ENCODE measurements at regions not wholly inside any gene's neighbourhood (a gene's known extent, or its start where the extent isn't known, plus 50 kb on each side); places are given as distances from the start of the nearest gene placed in this dataset.

DNA sequence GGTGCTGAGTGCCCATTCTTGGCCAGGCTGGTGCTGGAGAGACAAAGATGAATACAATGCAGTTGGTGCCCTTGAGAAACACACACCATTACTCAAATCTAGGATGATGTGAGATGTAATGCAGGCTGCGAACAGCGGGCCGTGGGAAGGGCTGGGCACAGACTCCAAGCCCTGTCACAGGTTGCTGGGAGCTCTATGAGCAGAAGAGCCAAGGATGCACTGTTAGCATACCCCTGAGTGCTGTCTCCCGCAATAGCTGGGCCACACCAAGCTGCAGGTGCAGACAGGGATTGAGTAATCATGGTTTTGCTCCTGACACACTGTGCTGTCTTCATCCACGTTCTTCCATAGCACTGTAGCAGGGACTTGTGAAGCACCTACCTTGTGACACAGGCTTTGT lies 247.5 kb upstream of the CRY1 start:
- no peak for TF ChIP-seq ZNF737 (CRISPR knock-in tag; IDR thresholded peaks at IDR 0.05; ENCODE audit: borderline replicate concordance)
- TF ChIP-seq ZNF24 (IDR thresholded peaks at IDR 0.05) = no peak
- no peak for TF ChIP-seq DR1 (CRISPR knock-in tag; IDR thresholded peaks at IDR 0.05)
- no peak for TF ChIP-seq ZNF607 (CRISPR knock-in tag; IDR thresholded peaks at IDR 0.05; ENCODE audit: borderline replicate concordance)
- no peak for TF ChIP-seq ZNF235 (CRISPR knock-in tag; IDR thresholded peaks at IDR 0.05; ENCODE audit: borderline replicate concordance)
- no peak for TF ChIP-seq POLR2AphosphoS5 (IDR thresholded peaks at IDR 0.05; ENCODE audit: low read depth, low read length)
- TF ChIP-seq IKZF1 (IDR thresholded peaks at IDR 0.05) = no peak
- no peak for TF ChIP-seq ZNF543 (CRISPR knock-in tag; IDR thresholded peaks at IDR 0.05)
- TF ChIP-seq, protein P1, sequence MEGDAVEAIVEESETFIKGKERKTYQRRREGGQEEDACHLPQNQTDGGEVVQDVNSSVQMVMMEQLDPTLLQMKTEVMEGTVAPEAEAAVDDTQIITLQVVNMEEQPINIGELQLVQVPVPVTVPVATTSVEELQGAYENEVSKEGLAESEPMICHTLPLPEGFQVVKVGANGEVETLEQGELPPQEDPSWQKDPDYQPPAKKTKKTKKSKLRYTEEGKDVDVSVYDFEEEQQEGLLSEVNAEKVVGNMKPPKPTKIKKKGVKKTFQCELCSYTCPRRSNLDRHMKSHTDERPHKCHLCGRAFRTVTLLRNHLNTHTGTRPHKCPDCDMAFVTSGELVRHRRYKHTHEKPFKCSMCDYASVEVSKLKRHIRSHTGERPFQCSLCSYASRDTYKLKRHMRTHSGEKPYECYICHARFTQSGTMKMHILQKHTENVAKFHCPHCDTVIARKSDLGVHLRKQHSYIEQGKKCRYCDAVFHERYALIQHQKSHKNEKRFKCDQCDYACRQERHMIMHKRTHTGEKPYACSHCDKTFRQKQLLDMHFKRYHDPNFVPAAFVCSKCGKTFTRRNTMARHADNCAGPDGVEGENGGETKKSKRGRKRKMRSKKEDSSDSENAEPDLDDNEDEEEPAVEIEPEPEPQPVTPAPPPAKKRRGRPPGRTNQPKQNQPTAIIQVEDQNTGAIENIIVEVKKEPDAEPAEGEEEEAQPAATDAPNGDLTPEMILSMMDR (CRISPR knock-in tag; IDR thresholded peaks at IDR 0.05) = no peak
- TF ChIP-seq, protein P2, sequence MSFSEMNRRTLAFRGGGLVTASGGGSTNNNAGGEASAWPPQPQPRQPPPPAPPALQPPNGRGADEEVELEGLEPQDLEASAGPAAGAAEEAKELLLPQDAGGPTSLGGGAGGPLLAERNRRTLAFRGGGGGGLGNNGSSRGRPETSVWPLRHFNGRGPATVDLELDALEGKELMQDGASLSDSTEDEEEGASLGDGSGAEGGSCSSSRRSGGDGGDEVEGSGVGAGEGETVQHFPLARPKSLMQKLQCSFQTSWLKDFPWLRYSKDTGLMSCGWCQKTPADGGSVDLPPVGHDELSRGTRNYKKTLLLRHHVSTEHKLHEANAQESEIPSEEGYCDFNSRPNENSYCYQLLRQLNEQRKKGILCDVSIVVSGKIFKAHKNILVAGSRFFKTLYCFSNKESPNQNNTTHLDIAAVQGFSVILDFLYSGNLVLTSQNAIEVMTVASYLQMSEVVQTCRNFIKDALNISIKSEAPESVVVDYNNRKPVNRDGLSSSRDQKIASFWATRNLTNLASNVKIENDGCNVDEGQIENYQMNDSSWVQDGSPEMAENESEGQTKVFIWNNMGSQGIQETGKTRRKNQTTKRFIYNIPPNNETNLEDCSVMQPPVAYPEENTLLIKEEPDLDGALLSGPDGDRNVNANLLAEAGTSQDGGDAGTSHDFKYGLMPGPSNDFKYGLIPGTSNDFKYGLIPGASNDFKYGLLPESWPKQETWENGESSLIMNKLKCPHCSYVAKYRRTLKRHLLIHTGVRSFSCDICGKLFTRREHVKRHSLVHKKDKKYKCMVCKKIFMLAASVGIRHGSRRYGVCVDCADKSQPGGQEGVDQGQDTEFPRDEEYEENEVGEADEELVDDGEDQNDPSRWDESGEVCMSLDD (CRISPR knock-in tag; IDR thresholded peaks at IDR 0.05; ENCODE audit: borderline replicate concordance) = no peak
- no peak for TF ChIP-seq ATRX (CRISPR knock-in tag; IDR thresholded peaks at IDR 0.05; ENCODE audit: borderline replicate concordance)
- no peak for TF ChIP-seq EED (CRISPR knock-in tag; IDR thresholded peaks at IDR 0.05)
- TF ChIP-seq, protein P3, sequence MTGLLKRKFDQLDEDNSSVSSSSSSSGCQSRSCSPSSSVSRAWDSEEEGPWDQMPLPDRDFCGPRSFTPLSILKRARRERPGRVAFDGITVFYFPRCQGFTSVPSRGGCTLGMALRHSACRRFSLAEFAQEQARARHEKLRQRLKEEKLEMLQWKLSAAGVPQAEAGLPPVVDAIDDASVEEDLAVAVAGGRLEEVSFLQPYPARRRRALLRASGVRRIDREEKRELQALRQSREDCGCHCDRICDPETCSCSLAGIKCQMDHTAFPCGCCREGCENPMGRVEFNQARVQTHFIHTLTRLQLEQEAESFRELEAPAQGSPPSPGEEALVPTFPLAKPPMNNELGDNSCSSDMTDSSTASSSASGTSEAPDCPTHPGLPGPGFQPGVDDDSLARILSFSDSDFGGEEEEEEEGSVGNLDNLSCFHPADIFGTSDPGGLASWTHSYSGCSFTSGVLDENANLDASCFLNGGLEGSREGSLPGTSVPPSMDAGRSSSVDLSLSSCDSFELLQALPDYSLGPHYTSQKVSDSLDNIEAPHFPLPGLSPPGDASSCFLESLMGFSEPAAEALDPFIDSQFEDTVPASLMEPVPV (CRISPR knock-in tag; IDR thresholded peaks at IDR 0.05) = no peak
- TF ChIP-seq ZNF615 (CRISPR knock-in tag; IDR thresholded peaks at IDR 0.05; ENCODE audit: borderline replicate concordance) = no peak
